ENCODE measurements at regions not wholly inside any gene's neighbourhood (a gene's known extent, or its start where the extent isn't known, plus 50 kb on each side); places are given as distances from the start of the nearest gene placed in this dataset.

GRCh38 chr3:152742368-152743347 is 92.3 kb upstream of the P2RY1 start:
- H3K4me3 ChIP-seq (ENCODE audit: low read depth, low read length) = no peak overlapping the region
- no peak overlapping the region for H2AFZ ChIP-seq
- no peaks in the 10 kb centered on the region for H3K9me3 ChIP-seq (ENCODE audit: control insufficient read depth, low read length)
- H3K27ac ChIP-seq = no peak overlapping the region
- no peaks in the 10 kb centered on the region for H3K36me3 ChIP-seq (ENCODE audit: control insufficient read depth, insufficient read depth, low read length)
- H3K4me1 ChIP-seq = no peaks in the 10 kb centered on the region
- no peak overlapping the region for H3K9ac ChIP-seq
- TF ChIP-seq, protein P1, sequence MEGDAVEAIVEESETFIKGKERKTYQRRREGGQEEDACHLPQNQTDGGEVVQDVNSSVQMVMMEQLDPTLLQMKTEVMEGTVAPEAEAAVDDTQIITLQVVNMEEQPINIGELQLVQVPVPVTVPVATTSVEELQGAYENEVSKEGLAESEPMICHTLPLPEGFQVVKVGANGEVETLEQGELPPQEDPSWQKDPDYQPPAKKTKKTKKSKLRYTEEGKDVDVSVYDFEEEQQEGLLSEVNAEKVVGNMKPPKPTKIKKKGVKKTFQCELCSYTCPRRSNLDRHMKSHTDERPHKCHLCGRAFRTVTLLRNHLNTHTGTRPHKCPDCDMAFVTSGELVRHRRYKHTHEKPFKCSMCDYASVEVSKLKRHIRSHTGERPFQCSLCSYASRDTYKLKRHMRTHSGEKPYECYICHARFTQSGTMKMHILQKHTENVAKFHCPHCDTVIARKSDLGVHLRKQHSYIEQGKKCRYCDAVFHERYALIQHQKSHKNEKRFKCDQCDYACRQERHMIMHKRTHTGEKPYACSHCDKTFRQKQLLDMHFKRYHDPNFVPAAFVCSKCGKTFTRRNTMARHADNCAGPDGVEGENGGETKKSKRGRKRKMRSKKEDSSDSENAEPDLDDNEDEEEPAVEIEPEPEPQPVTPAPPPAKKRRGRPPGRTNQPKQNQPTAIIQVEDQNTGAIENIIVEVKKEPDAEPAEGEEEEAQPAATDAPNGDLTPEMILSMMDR (IDR thresholded peaks at IDR 0.05) = no peak
- H3K27me3 ChIP-seq (ENCODE audit: control insufficient read depth, insufficient read depth, low read length) = no peaks in the 10 kb centered on the region
- H3K79me2 ChIP-seq = no peaks in the 10 kb centered on the region
- H3K4me2 ChIP-seq (ENCODE audit: low read length) = no peak overlapping the region

DNA sequence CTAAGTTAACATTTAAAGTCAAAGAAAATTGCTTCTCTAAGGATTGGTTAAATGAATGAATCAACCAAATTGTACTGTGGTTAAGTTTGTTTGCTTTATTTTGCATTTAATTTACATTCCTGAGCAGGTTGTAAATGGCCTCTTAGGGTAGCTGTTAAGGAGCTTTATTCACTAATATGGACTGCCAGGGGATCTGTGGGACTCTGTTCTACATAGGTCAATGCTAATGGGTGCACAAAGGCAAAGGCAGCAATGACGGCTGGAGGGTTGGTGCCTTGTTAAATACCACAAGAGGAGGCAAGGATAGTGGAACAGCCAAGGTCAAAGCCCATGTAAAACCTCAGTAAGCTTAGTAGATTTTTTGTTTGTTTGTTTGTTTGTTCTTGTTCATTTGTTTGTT is 89.3 kb upstream of the P2RY1 start:
- Histone ChIP-seq H3K9ac (no peak overlapping the region), H3K9me3 (ENCODE audit: control insufficient read depth, low read length) (no peaks in the 10 kb centered on the region), H3K36me3 (ENCODE audit: control insufficient read depth, insufficient read depth, low read length) (no peaks in the 10 kb centered on the region), H3K27me3 (ENCODE audit: control insufficient read depth, insufficient read depth, low read length) (no peaks in the 10 kb centered on the region), H3K4me1 (no peaks in the 10 kb centered on the region), H3K79me2 (no peaks in the 10 kb centered on the region), H3K27ac (no peak overlapping the region), H3K4me3 (ENCODE audit: low read depth, low read length) (no peak overlapping the region), H2AFZ (no peak overlapping the region), H3K4me2 (ENCODE audit: low read length) (no peak overlapping the region)
- TF ChIP-seq, protein P1 (IDR thresholded peaks at IDR 0.05) = no peak

DNA sequence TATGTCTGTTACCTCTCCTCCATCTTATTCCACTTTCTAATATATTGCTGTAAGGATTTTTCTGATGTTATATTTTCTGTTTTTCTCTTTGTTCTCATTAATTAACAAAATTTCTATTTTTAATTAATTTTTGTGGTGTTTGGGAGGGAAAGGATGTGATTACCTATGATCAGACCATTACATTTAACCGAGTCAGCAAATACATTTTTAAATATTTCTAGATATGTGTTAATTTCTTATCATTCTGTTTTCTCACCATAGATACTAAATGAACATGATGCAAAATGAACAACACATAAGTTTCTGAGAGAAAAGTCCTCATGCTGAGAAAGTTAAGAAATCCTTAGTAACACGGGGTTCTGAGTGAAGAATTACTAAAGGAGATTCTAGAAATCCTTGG is 80.6 kb upstream of the P2RY1 start:
- no peaks in the 10 kb centered on the region for H3K9me3 ChIP-seq (ENCODE audit: control insufficient read depth, low read length)
- H3K27me3 ChIP-seq (ENCODE audit: control insufficient read depth, insufficient read depth, low read length) = no peaks in the 10 kb centered on the region
- H2AFZ ChIP-seq = no peak overlapping the region
- H3K9ac ChIP-seq = no peak overlapping the region
- no peak overlapping the region for H3K4me2 ChIP-seq (ENCODE audit: low read length)
- TF ChIP-seq, protein P1 (IDR thresholded peaks at IDR 0.05) = no peak
- no peak overlapping the region for H3K27ac ChIP-seq
- H3K36me3 ChIP-seq (ENCODE audit: control insufficient read depth, insufficient read depth, low read length) = no peaks in the 10 kb centered on the region
- H3K4me1 ChIP-seq = no peaks in the 10 kb centered on the region
- H3K4me3 ChIP-seq (ENCODE audit: low read depth, low read length) = no peak overlapping the region
- no peaks in the 10 kb centered on the region for H3K79me2 ChIP-seq

DNA sequence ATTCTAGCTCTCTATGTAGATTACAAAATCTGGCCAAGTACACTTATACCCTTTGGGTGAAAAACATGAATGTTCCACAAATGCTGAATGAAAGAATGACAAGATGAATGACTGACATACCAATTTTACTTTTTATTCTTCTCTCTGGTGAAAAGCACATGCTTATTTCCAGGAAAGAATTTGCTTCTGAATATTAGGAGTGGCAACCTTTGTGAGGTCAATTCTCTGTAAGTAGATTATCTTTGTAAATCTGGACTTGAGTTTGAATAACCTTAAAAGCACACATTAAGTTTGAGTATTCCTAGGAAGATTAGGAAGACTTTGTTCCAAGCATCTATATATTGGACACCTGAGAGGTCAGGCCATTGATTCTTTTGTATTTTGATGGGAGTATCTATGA is 78.1 kb upstream of the P2RY1 start:
- Histone ChIP-seq H3K9ac (no peak overlapping the region), H3K4me1 (no peaks in the 10 kb centered on the region), H2AFZ (no peak overlapping the region), H3K4me2 (ENCODE audit: low read length) (no peak overlapping the region), H3K79me2 (no peaks in the 10 kb centered on the region), H3K4me3 (ENCODE audit: low read depth, low read length) (no peak overlapping the region), H3K27me3 (ENCODE audit: control insufficient read depth, insufficient read depth, low read length) (no peaks in the 10 kb centered on the region), H3K36me3 (ENCODE audit: control insufficient read depth, insufficient read depth, low read length) (no peaks in the 10 kb centered on the region), H3K27ac (no peak overlapping the region), H3K9me3 (ENCODE audit: control insufficient read depth, low read length) (no peaks in the 10 kb centered on the region)
- TF ChIP-seq, protein P1 (IDR thresholded peaks at IDR 0.05) = no peak

Data from parathyroid adenoma (tissue), 2 donors.